Right renal pelvis (tissue), 4 donors: ENCODE measurements at regions not wholly inside any gene's neighbourhood (a gene's known extent, or its start where the extent isn't known, plus 50 kb on each side); places are given as distances from the start of the nearest gene placed in this dataset.

Source experiments
- DNase-seq, 4 donors: peaks; one replicate each; pipeline ENCODE4 v3.0.0-alpha.2; 2013; ENCODE audit warnings: low read depth in 4 of 4, low spot score in 3 of 4, missing footprints in 1 of 4

- no peak for DNase-seq
These were observed 69.7 kb upstream of the LY86 start for GRCh38 chr6:6518631-6519427.

- no peak for DNase-seq
These were observed 66.5 kb upstream of the LY86 start for GRCh38 chr6:6521961-6522482.

- no peak for DNase-seq
These were observed 65.8 kb upstream of the LY86 start for GRCh38 chr6:6522709-6523108.

- no peak for DNase-seq
These were observed 63.6 kb upstream of the LY86 start for GRCh38 chr6:6524951-6525350.

GRCh38 chr6:6525933-6526332 lies 62.6 kb upstream of the LY86 start:
- DNase-seq = no peak

- DNase-seq = no peak
These were observed 59.2 kb upstream of the LY86 start for GRCh38 chr6:6529275-6529674.

- no peak for DNase-seq
These were observed 55.3 kb upstream of the LY86 start for GRCh38 chr6:6533176-6533575.

GRCh38 chr6:6534399-6534798 lies 54.1 kb upstream of the LY86 start:
- DNase-seq = no peak

- no peak for DNase-seq
These were observed 50.8 kb upstream of the LY86 start for GRCh38 chr6:6537488-6538260.

GRCh38 chr6:6538261-6538660 lies 50.3 kb upstream of the LY86 start:
- no peak for DNase-seq
